ENCODE measurements at regions not wholly inside any gene's neighbourhood (a gene's known extent, or its start where the extent isn't known, plus 50 kb on each side); places are given as distances from the start of the nearest gene placed in this dataset.

GRCh38 chr12:125221602-125222001, 156.4 kb downstream of the AACS start:
- TF ChIP-seq EZH2 (IDR thresholded peaks at IDR 0.05; ENCODE audit: insufficient read depth, poor library complexity, severe bottlenecking): no peak
- TF ChIP-seq EZH2phosphoT487 (IDR thresholded peaks at IDR 0.05; ENCODE audit: insufficient read depth, low read depth): no peak

Measured in GM23248 (cell line).